ENCODE measurements at regions not wholly inside any gene's neighbourhood (a gene's known extent, or its start where the extent isn't known, plus 50 kb on each side); places are given as distances from the start of the nearest gene placed in this dataset.

DNA sequence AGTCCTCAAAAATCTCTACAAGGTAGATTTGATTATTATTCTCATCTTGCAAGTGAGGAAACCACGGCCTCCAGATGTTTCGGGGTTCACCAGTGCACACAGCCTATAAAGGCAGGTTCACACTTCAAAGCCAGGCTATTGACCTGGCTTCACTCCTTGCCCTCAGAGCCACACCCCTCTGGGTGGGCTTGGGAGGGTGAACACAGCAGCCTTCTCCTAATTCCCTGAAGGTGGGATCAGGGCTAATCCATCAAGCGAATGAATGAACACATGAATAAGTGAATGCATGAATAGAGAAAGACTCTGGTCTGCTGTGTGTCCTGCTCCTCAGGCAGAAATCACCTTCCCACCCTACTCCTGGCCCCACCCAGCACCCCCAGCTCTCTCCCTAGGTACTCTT is 139.0 kb downstream of the CYLD start:
- no peak for DNase-seq

DNA sequence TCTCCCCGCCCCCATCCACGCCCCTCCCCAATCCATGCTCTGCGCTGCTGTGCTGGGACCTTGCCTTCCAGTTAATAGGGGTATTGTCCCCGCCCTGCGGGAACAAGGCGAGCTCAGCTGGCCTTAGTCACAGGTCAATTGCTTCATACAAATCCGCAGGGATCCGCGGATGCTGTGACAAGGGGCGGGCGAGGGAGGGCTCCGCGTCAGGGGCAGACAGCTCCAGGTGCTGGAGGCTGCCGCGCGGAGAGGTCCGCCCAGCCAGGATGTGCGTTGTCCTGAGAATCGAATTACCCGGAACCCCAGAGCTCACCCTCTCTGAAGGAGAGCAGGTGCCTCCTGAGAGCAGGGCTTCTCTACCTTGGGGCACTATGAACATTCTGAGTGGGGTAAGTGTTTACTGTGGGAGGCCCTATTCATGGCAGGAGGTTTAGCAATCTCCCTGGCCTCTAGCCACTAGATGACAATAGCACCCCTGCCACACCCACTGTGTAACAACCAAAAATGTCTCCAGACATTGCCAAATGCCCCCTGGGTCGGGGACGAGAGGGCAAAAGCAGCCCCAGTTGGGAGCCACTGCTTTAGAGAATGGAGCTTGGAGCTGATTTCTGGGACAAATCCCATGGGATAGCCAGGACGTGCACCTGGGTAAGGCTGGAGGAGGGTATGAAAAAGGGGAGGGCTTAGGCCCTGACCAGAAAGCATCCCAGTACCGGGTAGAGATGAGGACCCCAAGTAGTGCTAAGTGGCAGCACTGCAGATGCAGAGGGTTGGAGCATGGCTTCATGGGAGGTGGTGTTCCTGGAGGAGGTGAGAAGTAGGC is 138.2 kb downstream of the CYLD start:
- no peak for DNase-seq

DNA sequence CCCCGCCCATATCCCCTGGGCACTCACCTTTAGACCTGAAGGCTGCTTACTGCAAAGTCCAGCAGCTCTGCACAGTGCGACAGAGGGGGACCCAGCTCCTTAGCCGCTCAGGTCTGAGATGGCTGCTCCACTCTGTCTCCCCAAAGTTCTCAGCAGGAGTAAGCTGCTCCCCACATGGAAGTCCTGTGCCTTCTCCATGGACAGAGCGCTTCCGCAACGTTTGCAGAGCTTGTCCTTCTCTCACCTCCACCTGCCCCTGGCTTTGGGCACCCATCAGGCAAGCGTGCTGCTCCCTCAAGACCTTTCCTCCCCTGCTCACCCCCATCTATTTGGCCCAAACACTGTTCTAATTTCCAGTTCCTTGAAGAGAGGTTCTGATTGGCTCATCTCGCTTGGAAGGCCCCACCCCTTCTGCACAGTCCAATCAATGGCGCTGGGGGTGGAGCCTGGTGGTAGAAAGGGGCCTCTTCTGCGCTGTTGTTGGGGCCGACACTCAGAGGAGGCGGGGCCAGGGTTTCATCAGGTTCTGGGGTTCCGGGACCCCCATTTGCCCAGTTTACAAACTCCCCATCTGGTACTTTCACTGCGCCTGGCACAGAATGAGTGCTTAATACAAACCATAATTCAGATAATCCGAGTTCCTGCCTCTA is 137.2 kb downstream of the CYLD start:
- no peak for DNase-seq

DNA sequence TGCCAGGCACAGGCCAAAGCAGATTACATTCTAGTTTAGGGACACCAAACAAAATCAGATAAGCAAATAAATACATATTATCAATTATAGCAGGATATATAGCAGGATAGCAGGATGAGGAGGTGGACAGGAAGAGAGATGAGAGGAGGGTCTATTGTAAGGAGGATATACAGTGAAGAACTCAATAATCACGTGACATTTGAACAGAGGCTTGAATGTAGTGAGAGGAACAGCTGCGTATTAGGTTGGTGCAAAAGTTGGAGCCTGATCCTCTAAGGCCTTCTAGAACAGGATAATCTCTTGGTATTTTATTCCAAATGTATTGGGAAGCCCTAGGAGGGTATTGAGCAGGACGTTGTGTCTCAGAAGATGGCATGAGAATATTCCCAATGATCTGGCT is 136.7 kb downstream of the CYLD start:
- no peak for DNase-seq

DNA sequence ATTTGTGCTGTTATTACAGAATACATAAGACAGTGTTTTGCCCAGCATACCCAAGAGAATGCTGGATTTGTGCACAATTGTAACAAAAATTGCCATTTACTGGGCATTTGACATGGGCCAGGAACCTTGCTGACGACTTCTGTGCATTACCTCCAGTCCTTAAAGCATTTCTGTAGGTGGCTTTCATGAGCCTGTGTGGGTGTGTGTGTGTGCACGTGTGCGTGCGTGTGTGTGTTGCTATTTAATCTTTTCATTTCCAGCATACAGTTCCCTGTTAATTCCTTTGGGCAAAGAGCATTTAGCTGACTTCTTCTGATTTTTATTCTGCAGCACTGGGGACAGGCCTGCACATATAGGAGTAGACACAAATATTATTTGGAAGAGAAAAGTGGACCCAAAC is 134.4 kb downstream of the CYLD start:
- no peak for DNase-seq

DNA sequence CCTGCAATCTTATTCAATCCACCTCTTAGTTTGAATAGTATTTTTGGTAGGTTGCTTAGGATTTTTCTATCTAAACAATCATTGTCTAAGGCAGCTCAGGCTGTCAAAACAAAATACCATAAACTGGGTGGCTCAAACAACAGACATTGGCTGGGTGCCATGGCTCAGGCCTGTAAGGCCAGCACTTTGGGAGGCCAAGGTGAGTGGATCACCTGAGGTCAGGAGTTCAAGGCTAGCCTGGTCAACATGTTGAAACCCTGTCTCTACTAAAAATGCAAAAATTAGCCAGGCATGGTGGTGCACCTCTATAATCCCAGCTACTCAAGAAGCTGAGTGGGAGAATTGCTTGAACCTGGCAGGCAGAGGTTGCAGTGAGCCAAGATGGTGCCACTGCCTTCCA is 126.7 kb downstream of the CYLD start:
- no peak for DNase-seq

DNA sequence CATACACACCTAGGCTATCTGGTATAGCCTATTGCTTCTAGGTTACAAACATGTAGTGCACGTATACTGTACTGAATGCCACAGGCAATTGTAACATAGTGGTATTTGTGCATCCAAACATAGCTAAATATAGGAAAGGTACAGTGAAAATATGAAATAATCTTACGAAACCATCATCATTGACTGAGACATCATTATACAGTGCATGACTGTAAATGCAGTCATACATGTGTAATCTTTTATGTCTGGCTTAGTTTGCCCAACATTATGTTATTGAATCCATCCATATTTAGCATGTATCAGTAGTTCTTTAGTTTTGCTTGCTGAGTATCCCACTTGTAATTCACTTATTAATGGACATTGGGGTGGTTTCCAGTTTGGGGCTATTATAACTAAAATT is 124.9 kb downstream of the CYLD start:
- DNase-seq = no peak

DNA sequence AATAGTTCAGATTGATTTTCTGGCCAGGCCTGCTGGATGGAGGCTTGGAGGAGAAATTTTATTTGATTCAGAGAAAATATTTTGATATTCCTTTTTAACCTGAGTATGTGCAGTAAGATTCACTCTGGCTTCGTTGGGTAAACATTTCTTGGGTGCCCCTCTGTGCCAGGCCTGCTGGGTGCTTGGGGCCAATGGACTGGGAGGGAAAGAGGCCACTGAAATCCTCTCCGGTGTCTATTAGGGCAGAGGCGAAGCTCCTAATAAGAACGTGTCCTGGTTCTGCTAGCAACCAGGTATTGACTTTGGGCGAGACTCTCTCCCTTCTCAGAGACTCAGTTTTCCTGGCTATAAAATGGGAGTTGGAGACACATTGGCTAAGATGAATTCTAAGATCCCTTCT is 122.5 kb downstream of the CYLD start:
- no peak for DNase-seq

DNA sequence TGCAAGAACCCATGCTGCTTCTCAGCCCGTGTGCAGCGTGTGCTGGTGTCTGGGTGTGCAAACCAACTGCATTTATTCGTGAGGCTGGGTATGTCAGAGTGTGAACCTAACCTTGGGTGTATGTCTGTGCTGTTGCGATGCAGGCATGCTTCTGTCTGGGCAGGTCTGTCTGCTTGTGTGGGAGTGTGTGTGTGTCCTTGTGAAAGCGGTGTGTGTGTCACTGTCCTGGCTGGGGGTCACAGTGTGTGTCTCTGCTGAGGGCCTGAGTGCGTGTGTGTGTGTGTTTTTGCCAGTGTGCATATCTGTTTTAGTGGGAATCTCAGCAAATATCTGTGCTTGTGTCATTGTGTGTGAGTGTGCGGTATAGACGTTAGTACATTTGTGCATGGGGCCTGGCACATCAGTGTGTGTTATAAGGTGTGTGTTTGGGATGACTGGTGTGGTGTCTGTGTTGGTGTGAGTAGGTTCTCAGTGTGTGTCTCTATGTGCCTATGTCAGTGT is 121.8 kb downstream of the CYLD start:
- DNase-seq = no peak

DNA sequence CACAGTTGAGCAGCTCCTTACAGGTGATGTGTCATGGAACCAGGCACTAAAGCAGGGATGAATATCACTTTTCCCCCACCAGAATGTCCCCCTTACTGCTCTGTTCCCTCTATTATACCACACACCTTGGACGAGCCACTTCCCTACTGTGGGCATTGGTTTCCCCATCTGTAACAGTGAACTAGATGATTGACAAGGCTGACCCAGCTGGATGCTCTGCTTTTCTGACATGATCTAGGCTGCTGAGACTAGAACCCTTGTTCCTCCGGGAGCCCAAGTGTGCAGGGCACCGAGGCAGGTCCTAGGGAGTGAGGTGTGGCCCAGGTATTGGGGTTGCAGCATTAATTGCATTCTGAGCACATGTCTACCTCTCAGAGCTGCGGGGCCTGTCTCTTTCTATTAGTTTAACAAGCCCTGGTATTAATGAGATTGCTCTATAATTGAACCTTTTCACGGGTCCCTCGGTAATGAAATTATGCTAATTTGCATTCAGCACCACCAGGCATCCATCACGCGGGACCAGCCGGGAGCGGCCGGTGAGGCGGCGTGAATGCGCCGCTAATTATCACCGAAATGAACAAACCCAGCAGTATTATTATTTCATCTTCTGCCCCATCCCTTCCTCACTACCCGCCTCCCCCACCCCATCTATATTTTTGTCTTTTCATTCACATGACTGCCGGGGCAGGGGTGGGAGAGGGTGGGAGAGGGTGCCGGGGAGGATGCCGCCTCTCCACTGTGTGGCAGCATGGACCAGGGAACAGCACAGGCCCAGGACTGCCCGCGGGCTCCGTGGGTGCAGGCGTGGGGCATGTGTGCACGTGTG is 121.1 kb downstream of the CYLD start:
- no peak for DNase-seq

DNA sequence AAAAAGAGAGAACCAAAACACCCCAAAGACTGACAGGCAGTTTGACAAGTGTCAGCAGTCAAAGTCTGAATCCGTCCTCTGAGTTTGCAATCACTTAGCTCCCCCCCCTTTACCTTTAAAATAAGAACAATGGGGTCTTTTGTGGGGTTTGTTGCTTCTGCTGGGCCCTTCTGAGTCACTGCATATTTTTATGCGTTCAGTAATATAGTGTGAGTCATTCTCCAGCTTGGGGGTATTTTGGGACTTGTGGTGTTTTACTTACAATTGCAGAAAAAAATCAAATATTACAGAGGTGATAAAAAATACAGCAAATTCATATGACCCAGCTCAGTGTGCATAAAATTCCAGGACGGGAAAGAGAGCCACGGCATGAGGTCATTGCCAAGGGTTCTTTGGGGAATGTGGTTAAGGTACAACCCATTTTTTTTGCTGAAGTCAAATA is 120.1 kb downstream of the CYLD start:
- DNase-seq = no peak

DNA sequence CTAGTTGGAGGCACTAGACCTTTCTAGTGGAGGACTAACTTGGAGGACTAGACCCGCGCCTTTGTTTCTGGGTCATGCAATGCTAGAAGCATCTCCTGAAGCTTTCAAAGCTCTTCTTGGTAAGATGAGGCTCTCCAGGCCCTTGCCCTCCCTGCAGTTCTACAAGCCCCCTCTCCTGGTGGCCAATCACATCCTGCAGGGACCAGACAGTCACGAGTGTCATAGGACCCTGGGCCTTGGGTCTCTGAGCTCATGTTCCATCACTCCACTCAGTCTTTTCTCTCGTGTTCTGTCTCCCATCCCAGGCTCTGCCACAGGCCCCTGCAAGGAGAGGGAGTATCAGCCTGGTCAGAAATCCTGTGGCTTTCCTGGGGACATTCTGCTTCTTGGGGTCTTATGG is 119.6 kb downstream of the CYLD start:
- no peak for DNase-seq

DNA sequence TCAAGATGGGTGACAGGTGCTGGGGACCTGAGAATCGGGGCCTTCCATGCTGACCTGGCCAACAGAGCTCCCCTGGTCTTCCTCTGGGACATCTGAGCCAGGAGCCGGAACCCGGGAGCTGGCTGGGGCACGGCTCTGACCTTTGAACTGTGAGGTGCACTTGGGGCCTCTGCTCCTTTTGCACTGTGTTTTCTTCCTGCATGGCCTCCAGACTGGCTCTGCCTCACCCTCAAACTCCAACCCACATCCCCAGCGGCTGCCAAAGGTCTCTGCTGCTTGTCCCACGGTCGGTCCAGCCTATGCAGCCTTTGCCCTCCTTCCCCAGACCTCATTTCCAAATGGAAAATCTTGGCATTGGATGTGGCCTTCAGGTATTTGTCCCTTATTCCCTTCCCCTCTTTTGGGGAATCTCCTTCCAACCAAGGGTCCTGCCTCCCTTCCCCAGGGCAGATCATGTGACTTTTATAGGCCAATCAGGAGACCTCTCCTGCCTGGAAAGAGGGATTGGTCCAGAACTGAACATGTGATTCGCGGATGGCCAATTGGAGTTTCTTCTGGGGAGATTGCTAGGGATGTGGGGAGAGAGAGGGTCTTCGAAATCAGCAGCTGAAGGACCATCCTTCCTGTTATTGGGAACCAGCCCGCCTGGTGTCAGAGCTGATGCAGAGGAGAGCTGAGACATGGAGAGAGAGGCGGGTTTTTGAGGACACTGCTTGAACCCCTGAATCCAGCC is 117.9 kb downstream of the CYLD start:
- DNase-seq = no peak

DNA sequence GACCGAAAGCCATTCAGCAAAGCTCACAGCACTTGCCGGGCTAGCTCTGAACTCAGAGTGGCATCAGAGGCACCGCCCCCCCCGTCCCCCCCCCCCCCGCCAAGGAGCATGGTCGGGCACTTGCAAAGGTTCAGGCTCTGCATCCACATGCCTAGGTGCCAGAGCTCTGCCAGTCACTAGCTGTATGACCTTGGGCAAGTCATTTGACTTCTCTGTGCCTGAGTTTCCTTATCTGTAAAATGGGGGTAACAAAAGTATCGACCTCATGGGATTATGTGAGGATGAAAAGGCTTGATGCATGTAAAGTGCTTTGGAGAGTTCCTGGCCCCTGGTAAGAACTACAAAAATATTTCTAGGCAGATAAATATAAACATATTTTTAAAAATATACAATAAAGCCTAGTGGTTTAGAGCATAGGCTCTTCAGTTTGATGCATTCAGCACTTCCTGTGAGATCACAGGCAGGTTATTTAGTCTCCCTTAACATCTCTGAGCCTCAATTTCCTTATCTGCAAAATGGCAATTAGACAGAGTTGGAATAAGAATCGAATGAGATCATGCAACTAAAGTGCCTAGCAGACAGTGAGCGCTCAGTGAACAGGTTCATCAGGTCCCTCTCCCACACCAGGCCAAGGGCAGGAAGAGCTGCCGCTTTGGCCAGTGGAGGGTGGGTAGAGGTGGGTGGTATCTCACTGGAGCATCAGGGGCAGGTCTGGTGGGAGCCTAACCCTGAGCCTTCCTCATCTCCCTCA is 117.2 kb downstream of the CYLD start:
- DNase-seq = no peak

DNA sequence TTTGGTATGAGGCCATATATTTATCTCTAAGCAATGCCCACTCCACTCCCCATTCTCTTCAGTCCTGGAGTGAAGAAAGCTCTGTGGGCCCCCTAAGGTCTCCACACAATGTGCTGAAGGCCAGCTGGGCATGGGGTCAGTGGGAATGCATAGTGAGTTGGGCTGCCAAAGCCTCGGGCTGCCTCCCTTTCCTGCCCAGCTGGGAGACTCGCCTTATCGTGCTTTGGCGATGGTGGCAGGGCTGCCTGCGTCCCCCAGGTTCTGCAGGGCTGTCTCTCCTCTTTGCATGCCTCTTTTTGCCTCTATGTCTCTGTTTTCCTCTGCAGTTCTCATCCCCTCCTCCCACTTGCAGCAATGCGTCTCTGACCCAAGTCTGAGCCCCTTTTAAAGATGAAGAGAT is 116.5 kb downstream of the CYLD start:
- DNase-seq = no peak

DNA sequence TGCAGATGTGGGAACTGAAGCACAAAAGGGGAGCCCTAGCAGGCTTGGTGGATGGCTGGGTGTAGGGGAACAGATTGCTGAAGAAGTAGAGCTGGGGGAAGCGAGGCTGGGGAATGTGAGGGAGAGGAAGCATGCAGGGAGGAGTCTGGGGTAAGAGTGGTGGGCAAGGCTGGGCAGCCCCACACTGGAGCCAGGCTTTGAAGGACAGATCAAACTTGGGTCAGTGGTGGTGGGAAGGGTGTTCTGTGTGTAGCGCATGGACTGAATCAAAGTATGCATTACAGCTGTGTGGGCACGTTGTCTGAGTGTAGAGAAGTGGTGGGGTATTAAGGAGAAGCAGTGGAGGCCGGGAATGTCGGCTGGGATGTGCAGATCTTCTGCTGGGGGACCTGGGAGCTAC is 116.0 kb downstream of the CYLD start:
- no peak for DNase-seq

DNA sequence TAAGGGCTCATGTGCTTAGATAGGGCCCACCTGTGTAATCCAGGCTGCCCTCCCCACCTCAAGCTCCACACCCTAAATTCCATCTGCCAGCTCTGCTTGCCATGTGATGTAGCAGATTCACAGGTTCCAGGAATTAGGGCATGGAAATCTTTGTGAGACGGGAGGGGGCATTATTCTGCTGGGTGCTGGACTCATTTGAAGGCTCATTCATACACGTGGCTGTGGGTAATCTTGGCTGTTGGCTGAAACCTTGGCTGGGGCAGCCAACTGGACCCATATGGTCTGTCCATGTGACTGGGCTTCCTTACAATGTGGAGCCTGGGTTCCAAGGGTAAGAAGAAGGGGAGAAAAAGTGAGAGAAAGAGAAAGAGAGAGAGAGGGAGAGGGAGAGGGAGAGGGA is 115.1 kb downstream of the CYLD start:
- DNase-seq = no peak

DNA sequence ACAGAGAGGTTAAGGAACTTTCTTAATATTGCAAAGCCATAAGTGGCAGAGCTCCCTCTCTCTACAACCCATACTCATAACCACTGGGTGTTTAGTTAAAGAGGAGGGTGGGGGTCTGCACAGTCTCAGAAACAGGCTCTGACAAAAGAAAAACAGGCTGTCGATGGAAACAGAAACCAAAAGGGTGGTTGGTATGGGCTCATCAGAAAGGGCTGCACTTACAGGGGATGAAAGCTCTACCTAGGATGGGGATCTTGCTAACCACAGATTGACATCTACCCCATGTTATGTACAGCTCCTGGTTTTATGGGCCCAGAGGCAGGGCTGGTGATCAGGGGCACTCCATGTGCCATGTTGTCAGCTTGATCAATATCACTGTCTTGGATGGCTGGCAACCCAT is 111.4 kb downstream of the CYLD start:
- no peak for DNase-seq

All from muscle of arm (tissue), 1 donor.